HEK293 (cell line): ENCODE measurements at regions not wholly inside any gene's neighbourhood (a gene's known extent, or its start where the extent isn't known, plus 50 kb on each side); places are given as distances from the start of the nearest gene placed in this dataset.

Source experiments
- CTCF ChIP-seq: fragments of 450-650 bp; formaldehyde crosslinking; IDR thresholded peaks from 2 replicates; pipeline ENCODE4 v1.5.1; 2016; ENCODE audit warnings: missing biosample characterization, missing genetic modification characterization
- GFI1B ChIP-seq: fragments of 450-650 bp; formaldehyde crosslinking; IDR thresholded peaks from 2 replicates; pipeline ENCODE4 v1.5.1; 2016; ENCODE audit warnings: missing biosample characterization, missing genetic modification characterization
- ZBTB10 ChIP-seq: fragments of 450-650 bp; formaldehyde crosslinking; IDR thresholded peaks from 2 replicates; pipeline ENCODE4 v1.5.1; 2016; ENCODE audit warnings: missing biosample characterization, missing genetic modification characterization
- ZBTB11 ChIP-seq: fragments of 450-650 bp; formaldehyde crosslinking; conservative IDR thresholded peaks from 2 replicates; pipeline ENCODE4 v1.5.1; 2016; ENCODE audit warnings: low read depth, missing biosample characterization, missing genetic modification characterization
- ZIC2 ChIP-seq: fragments of 450-650 bp; formaldehyde crosslinking; IDR thresholded peaks from 2 replicates; pipeline ENCODE4 v1.5.1; 2016; ENCODE audit warnings: missing biosample characterization, missing genetic modification characterization
- ZNF2 ChIP-seq: fragments of 450-650 bp; formaldehyde crosslinking; IDR thresholded peaks from 2 replicates; pipeline ENCODE4 v1.5.1; 2016; ENCODE audit warnings: missing biosample characterization, missing genetic modification characterization
- ZNF221 ChIP-seq: fragments of 450-650 bp; formaldehyde crosslinking; IDR thresholded peaks from 2 replicates; pipeline ENCODE4 v1.5.1; 2017; ENCODE audit warnings: missing biosample characterization, missing genetic modification characterization, borderline replicate concordance
- ZNF266 ChIP-seq: fragments of 450-650 bp; formaldehyde crosslinking; IDR thresholded peaks from 2 replicates; pipeline ENCODE4 v1.5.1; 2016; ENCODE audit warnings: missing biosample characterization, missing genetic modification characterization, low read depth
- ZNF654 ChIP-seq: fragments of 450-650 bp; formaldehyde crosslinking; IDR thresholded peaks from 2 replicates; pipeline ENCODE4 v1.5.1; 2016; ENCODE audit warnings: low read depth, missing biosample characterization, missing genetic modification characterization

GRCh38 chr9:1538301-1538700 lies 476.8 kb upstream of the SMARCA2 start:
- no peak for TF ChIP-seq GFI1B (tag by site-specific recombination)
- TF ChIP-seq ZNF2 (tag by site-specific recombination) = no peak
- TF ChIP-seq CTCF (tag by site-specific recombination) = no peak
- TF ChIP-seq ZBTB10 = no peak
- TF ChIP-seq ZNF654 (tag by site-specific recombination) = no peak
- TF ChIP-seq ZNF221 (tag by site-specific recombination) = no peak
- no peak for TF ChIP-seq ZNF266 (tag by site-specific recombination)
- no peak for TF ChIP-seq ZIC2 (tag by site-specific recombination)
- TF ChIP-seq ZBTB11 (tag by site-specific recombination) = no peak
